T-helper 17 cell (primary cell): ENCODE measurements at regions not wholly inside any gene's neighbourhood (a gene's known extent, or its start where the extent isn't known, plus 50 kb on each side); places are given as distances from the start of the nearest gene placed in this dataset.
"Not testable (repeated sequence)": the region's sequence is repeated elsewhere in the genome, so short reads cannot be mapped to it uniquely, and the experiment has no call there.

Experiments
- ATAC-seq: fragments of 150-1000 bp; cut with Tn5 transposase; 2 replicates; pipeline ENCODE4 v1.10.0; 2021; ENCODE audit warnings: mild to moderate bottlenecking, moderate library complexity
- DNase-seq, 3 donors: peaks; one replicate each; pipeline versions ENCODE4 v3.0.0 to v3.0.0-alpha.2; 2020 to 2021
- H3K9me3 ChIP-seq: one replicate; pipeline ENCODE4 v1.7.0; 2013; ENCODE audit warnings: low read length, mild to moderate bottlenecking; ENCODE audit not compliant: control insufficient read depth, poor library complexity, severe bottlenecking
- H3K27ac Mint-ChIP-seq: one replicate; pipeline ENCODE4 v1.8.0; 2022; ENCODE audit warnings: mild to moderate bottlenecking, moderate library complexity, mixed read lengths
- H3K27me3 Mint-ChIP-seq: one replicate; pipeline ENCODE4 v1.8.0; 2022; ENCODE audit warnings: mixed read lengths
- H3K36me3 Mint-ChIP-seq: one replicate; pipeline ENCODE4 v1.8.0; 2022; ENCODE audit warnings: low read depth, mixed read lengths
- H3K4me1 Mint-ChIP-seq: one replicate; pipeline ENCODE4 v1.8.0; 2022; ENCODE audit warnings: mild to moderate bottlenecking, mixed read lengths
- H3K4me3 Mint-ChIP-seq: one replicate; pipeline ENCODE4 v1.8.0; 2022; ENCODE audit warnings: mild to moderate bottlenecking, moderate library complexity, mixed read lengths

DNA sequence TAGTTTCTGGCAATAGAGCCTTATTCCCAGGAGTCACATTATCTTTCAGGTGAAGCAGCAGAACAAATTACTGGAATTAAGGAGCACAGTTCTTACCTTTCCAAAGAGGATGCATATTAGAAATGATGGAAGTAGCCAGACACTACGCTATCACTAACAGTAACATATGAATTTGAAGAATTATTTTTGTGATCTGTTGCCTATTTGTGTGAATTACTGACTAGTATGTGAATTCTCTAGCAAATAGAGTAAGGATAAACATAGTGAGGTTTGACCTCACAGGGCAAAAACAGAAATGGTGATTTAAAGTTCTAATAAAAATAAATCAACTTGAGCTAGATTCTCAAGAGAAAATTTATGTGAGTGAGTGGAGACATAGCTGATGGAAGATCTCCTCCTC, 1299.3 kb downstream of the XPNPEP1 start:
- Mint-ChIP-seq H3K36me3 (no peaks in the 10 kb centered on the region), H3K4me1 (no peaks in the 10 kb centered on the region), H3K4me3 (no peak overlapping the region), H3K27ac (no peak overlapping the region), H3K27me3 (no peaks in the 10 kb centered on the region)
- DNase-seq (no peak), ATAC-seq (no peak)
- no peaks in the 10 kb centered on the region for H3K9me3 ChIP-seq

- Mint-ChIP-seq H3K4me1 (no peaks in the 10 kb centered on the region), H3K27me3 (no peaks in the 10 kb centered on the region), H3K36me3 (no peaks in the 10 kb centered on the region), H3K27ac (no peak overlapping the region), H3K4me3 (no peak overlapping the region)
- no peak for ATAC-seq
- H3K9me3 ChIP-seq: no peaks in the 10 kb centered on the region
- DNase-seq: no peak
Measured at GRCh38 chr10:108620821-108621534, 1302.3 kb downstream of the XPNPEP1 start.

GRCh38 chr10:108616559-108617285, 1306.6 kb downstream of the XPNPEP1 start:
- no peak overlapping the region for H3K27ac Mint-ChIP-seq
- no peaks in the 10 kb centered on the region for H3K9me3 ChIP-seq
- no peaks in the 10 kb centered on the region for H3K36me3 Mint-ChIP-seq
- no peaks in the 10 kb centered on the region for H3K27me3 Mint-ChIP-seq
- H3K4me1 Mint-ChIP-seq: no peaks in the 10 kb centered on the region
- no peak for DNase-seq
- no peak overlapping the region for H3K4me3 Mint-ChIP-seq
- ATAC-seq: no peak

- no peak for ATAC-seq
- Mint-ChIP-seq H3K27me3 (no peaks in the 10 kb centered on the region), H3K36me3 (no peaks in the 10 kb centered on the region), H3K27ac (no peak overlapping the region), H3K4me3 (no peak overlapping the region), H3K4me1 (no peaks in the 10 kb centered on the region)
- no peak for DNase-seq
- H3K9me3 ChIP-seq: no peaks in the 10 kb centered on the region
Measured at GRCh38 chr10:108615576-108616320, 1307.6 kb downstream of the XPNPEP1 start.

DNA sequence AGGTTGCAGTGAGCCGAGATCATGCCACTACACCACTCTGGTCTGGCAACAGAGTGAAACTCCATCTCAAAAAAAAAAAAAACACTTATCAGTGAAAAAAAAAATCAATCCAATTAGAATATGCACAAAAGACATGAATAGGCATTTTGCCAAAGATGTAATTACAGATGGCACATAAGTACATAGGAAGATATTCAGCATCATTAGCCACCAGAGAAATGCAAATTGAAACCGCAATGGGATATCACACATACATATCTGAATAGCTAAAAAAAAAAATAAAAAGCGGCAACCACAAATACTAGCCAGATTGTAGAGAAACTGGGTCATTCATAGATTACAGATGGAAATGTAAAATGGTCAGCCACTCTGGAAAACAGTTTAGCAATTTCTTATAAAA, 1310.8 kb downstream of the XPNPEP1 start:
- Mint-ChIP-seq H3K27me3 (no peaks in the 10 kb centered on the region), H3K4me3 (no peak overlapping the region), H3K36me3 (no peaks in the 10 kb centered on the region), H3K27ac (no peak overlapping the region), H3K4me1 (no peaks in the 10 kb centered on the region)
- no peaks in the 10 kb centered on the region for H3K9me3 ChIP-seq
- no peak for ATAC-seq
- DNase-seq: no peak

DNA sequence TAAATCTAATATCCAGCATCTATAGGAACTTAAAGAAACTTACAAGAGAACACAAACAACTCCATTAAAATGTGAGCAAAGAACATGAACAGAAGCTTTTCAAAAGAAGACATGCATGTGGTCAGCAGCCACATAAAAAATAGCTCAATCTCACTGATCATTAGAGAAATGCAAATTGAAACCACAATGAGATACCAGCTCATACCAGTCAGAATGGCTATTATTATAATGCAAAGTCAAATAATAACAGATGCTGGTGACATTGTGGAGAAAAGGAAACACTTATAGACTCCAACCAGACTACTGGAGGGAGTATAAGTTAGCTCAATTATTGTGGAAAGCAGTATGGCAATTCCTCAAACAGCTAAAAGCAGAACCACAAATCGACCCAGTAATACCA, 1314.5 kb downstream of the XPNPEP1 start:
- Mint-ChIP-seq H3K27ac (no peak overlapping the region), H3K27me3 (no peaks in the 10 kb centered on the region), H3K4me1 (no peaks in the 10 kb centered on the region), H3K36me3 (no peaks in the 10 kb centered on the region), H3K4me3 (no peak overlapping the region)
- ATAC-seq (no peak), DNase-seq (no peak)
- H3K9me3 ChIP-seq: no peaks in the 10 kb centered on the region

DNA sequence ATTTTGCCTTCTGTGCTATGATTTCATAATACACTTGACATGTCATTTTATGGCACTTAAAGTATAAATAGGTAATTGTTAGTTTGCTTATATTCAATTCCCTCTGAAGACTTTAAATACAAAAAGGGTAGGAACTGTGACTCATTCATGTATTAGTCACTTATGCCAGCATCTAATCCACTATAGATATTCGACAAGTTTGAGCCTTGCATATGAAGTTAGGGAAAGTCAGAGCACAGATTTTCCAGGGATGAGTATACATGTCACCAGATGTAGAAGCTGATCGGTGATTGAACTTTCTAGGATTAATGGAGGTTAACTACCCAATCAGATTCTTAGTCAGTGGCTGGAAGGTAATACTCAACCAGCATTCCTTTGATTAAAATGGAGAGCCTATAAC, 1321.5 kb downstream of the XPNPEP1 start:
- Mint-ChIP-seq H3K27ac (no peak overlapping the region), H3K4me1 (no peaks in the 10 kb centered on the region), H3K27me3 (no peaks in the 10 kb centered on the region), H3K4me3 (no peak overlapping the region), H3K36me3 (no peaks in the 10 kb centered on the region)
- H3K9me3 ChIP-seq: peaks cover 3% of the 10 kb centered on the region
- DNase-seq: no peak
- no peak for ATAC-seq

DNA sequence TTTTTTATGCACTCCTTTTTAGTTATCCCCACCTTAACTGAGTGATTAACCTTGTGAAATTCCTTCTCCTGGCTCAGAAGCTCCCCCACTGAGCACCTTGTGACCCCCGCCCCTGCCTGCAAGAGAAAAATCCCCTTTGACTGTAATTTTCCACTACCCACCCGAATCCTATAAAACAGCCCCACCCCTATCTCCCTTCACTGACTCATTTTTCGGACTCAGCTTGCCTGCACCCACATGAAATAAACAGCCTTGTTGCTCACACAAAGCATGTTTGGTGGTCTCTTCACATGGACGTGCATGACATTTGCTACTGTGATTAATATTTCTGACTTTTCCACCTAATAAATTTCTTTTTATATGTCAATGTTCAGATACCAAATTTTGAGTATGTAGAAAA, 1322.8 kb downstream of the XPNPEP1 start:
- H3K36me3 Mint-ChIP-seq, ATAC-seq, H3K27ac Mint-ChIP-seq, DNase-seq, H3K4me1 Mint-ChIP-seq, H3K4me3 Mint-ChIP-seq, H3K27me3 Mint-ChIP-seq, H3K9me3 ChIP-seq: not testable (repeated sequence)

DNA sequence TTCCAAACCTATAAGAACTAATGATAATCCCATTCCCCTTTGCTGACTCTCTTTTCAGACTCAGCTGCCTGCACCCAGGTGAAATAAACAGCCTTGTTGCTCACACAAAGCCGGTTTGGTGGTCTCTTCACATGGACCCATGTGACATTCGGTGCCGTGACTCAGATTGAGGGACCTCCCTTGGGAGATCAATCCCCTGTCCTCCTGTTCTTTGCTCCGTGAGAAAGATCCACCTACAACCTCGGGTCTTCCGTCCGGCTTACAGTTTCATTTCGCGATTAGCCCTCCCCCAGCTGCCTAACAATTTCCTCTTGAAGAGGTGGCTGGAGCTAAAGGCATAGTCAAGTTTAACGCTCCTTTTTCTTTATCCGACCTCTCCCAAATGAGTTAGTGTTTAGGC, 1324.0 kb downstream of the XPNPEP1 start:
- H3K4me3 Mint-ChIP-seq, ATAC-seq, H3K9me3 ChIP-seq, DNase-seq, H3K27me3 Mint-ChIP-seq, H3K4me1 Mint-ChIP-seq, H3K36me3 Mint-ChIP-seq, H3K27ac Mint-ChIP-seq: not testable (repeated sequence)

DNA sequence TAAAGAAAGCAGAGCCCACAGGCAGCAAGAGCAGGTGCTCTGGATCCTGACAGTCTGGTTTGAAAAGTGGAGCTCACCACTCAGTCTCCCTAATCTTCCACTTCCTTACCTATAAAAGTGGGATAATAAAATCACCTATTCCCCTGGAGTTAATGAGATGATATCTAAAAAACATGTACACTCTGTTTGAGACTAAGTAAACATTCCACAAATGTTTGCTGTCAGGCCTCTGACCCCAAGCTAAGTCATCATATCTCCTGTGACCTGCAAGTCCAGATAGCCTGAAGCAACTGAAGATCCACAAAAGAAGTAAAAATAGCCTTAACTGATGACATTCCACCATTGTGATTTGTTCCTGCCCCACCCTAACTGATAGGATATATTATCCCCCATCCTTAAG, 1324.5 kb downstream of the XPNPEP1 start:
- H3K27ac Mint-ChIP-seq: no peak overlapping the region
- no peaks in the 10 kb centered on the region for H3K36me3 Mint-ChIP-seq
- H3K27me3 Mint-ChIP-seq: no peaks in the 10 kb centered on the region
- no peak for DNase-seq
- no peak overlapping the region for H3K4me3 Mint-ChIP-seq
- no peaks in the 10 kb centered on the region for H3K4me1 Mint-ChIP-seq
- ATAC-seq: no peak
- peaks cover 3% of the 10 kb centered on the region for H3K9me3 ChIP-seq

- peaks cover 3% of the 10 kb centered on the region for H3K9me3 ChIP-seq
- no peak overlapping the region for H3K27ac Mint-ChIP-seq
- H3K36me3 Mint-ChIP-seq: no peaks in the 10 kb centered on the region
- ATAC-seq: no peak
- no peaks in the 10 kb centered on the region for H3K4me1 Mint-ChIP-seq
- no peaks in the 10 kb centered on the region for H3K27me3 Mint-ChIP-seq
- DNase-seq: no peak
- H3K4me3 Mint-ChIP-seq: no peak overlapping the region
Measured at GRCh38 chr10:108598320-108598695, 1325.0 kb downstream of the XPNPEP1 start.

- ATAC-seq (no peak), DNase-seq (no peak)
- H3K4me1 Mint-ChIP-seq: no peaks in the 10 kb centered on the region
- no peaks in the 10 kb centered on the region for H3K9me3 ChIP-seq
- no peaks in the 10 kb centered on the region for H3K36me3 Mint-ChIP-seq
- H3K4me3 Mint-ChIP-seq: no peak overlapping the region
- no peaks in the 10 kb centered on the region for H3K27me3 Mint-ChIP-seq
- no peak overlapping the region for H3K27ac Mint-ChIP-seq
Measured at GRCh38 chr10:108597657-108598319, 1325.5 kb downstream of the XPNPEP1 start.

DNA sequence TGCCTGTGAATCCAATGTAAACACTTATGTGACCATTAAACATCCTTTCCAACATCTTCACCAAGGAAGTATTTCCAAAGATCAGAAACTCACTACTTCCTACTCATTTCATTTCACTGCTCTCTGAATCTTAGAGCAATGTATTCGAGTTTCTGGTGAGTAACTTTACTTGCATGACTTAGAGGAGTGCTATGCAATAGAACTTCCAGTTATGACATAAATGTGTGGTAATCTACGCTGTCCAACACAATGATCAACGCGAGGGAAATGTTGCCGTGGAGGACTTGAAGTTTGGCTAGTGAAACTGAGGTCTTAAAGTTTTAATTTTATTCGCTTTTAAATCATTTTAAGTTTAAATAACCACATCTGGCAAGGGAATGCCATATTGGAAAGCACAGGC, 1326.3 kb downstream of the XPNPEP1 start:
- Mint-ChIP-seq H3K27me3 (no peaks in the 10 kb centered on the region), H3K4me3 (no peak overlapping the region), H3K36me3 (no peaks in the 10 kb centered on the region), H3K4me1 (no peaks in the 10 kb centered on the region), H3K27ac (no peak overlapping the region)
- ATAC-seq (no peak), DNase-seq (no peak)
- no peaks in the 10 kb centered on the region for H3K9me3 ChIP-seq
